Cardiac muscle cell (in vitro differentiated cells and primary cell): ENCODE measurements at regions not wholly inside any gene's neighbourhood (a gene's known extent, or its start where the extent isn't known, plus 50 kb on each side); places are given as distances from the start of the nearest gene placed in this dataset.

Source experiments
- DNase-seq, 2 donors: peaks; one replicate each; pipeline versions ENCODE4 v3.0.0 to v3.0.0-alpha.2; 2010 to 2017; ENCODE audit warnings: low read depth in 1 of 2, low spot score in 1 of 2
- H3K27ac ChIP-seq: fragments of 200-600 bp; sonication (generic); 2 replicates; pipeline ENCODE4 v1.5.1; 2016
- H3K27me3 ChIP-seq: fragments of 200-600 bp; sonication (generic); 2 replicates; pipeline ENCODE4 v1.6.0; 2016; ENCODE audit warnings: control low read depth
- H3K36me3 ChIP-seq: fragments of 200-600 bp; sonication (generic); 2 replicates; pipeline ENCODE4 v1.5.1; 2016; ENCODE audit warnings: control low read depth
- H3K4me1 ChIP-seq: fragments of 200-600 bp; sonication (generic); 2 replicates; pipeline ENCODE4 v1.8.1; 2017; ENCODE audit warnings: low read depth, mild to moderate bottlenecking, mixed run types
- H3K4me3 ChIP-seq: fragments of 200-600 bp; sonication (generic); 2 replicates; pipeline ENCODE4 v1.5.1; 2016; ENCODE audit warnings: mild to moderate bottlenecking
- H3K9me3 ChIP-seq: fragments of 200-600 bp; sonication (generic); 2 replicates; pipeline ENCODE4 v1.5.1; 2017; ENCODE audit warnings: low read depth, mild to moderate bottlenecking, control low read depth
- CTCF ChIP-seq: IDR thresholded peaks from 2 replicates; pipeline ENCODE4 v1.5.1; 2012; ENCODE audit warnings: low read depth, mild to moderate bottlenecking, low read length

- Histone ChIP-seq H3K36me3 (no peaks in the 10 kb centered on the region), H3K4me1 (no peaks in the 10 kb centered on the region), H3K27me3 (no peaks in the 10 kb centered on the region), H3K4me3 (no peak overlapping the region), H3K27ac (no peak overlapping the region), H3K9me3 (no peaks in the 10 kb centered on the region)
- no peak for TF ChIP-seq CTCF
- no peak for DNase-seq
Observed at GRCh38 chr1:113246929-113247328, 143.4 kb upstream of the MAGI3 start.

- Histone ChIP-seq H3K4me1 (peaks cover 2% of the 10 kb centered on the region), H3K36me3 (no peaks in the 10 kb centered on the region), H3K9me3 (no peaks in the 10 kb centered on the region), H3K4me3 (no peak overlapping the region), H3K27me3 (no peaks in the 10 kb centered on the region), H3K27ac (no peak overlapping the region)
- no peak for TF ChIP-seq CTCF
- no peak for DNase-seq
Observed at GRCh38 chr1:113247355-113247754, 143.0 kb upstream of the MAGI3 start.

- TF ChIP-seq CTCF: no peak
- H3K27ac ChIP-seq: no peak overlapping the region
- H3K4me3 ChIP-seq: no peak overlapping the region
- no peaks in the 10 kb centered on the region for H3K9me3 ChIP-seq
- no peaks in the 10 kb centered on the region for H3K27me3 ChIP-seq
- no peaks in the 10 kb centered on the region for H3K36me3 ChIP-seq
- peaks cover 6% of the 10 kb centered on the region for H3K4me1 ChIP-seq
- DNase-seq: no peak
Observed at GRCh38 chr1:113247782-113248181, 142.5 kb upstream of the MAGI3 start.

GRCh38 chr1:113248494-113248893 lies 141.8 kb upstream of the MAGI3 start:
- no peak for TF ChIP-seq CTCF
- DNase-seq: no peak
- H3K9me3 ChIP-seq: no peaks in the 10 kb centered on the region
- H3K27ac ChIP-seq: no peak overlapping the region
- peaks cover 13% of the 10 kb centered on the region for H3K4me1 ChIP-seq
- no peak overlapping the region for H3K4me3 ChIP-seq
- H3K36me3 ChIP-seq: no peaks in the 10 kb centered on the region
- H3K27me3 ChIP-seq: no peaks in the 10 kb centered on the region

GRCh38 chr1:113250161-113250560 lies 140.2 kb upstream of the MAGI3 start:
- no peak for DNase-seq
- no peaks in the 10 kb centered on the region for H3K9me3 ChIP-seq
- H3K4me1 ChIP-seq: peaks cover 19% of the 10 kb centered on the region
- H3K4me3 ChIP-seq: no peak overlapping the region
- TF ChIP-seq CTCF: no peak
- no peak overlapping the region for H3K27ac ChIP-seq
- no peaks in the 10 kb centered on the region for H3K36me3 ChIP-seq
- H3K27me3 ChIP-seq: no peaks in the 10 kb centered on the region

- H3K27ac ChIP-seq: no peak overlapping the region
- H3K9me3 ChIP-seq: no peaks in the 10 kb centered on the region
- no peak for TF ChIP-seq CTCF
- no peak for DNase-seq
- H3K4me1 ChIP-seq: peaks cover 19% of the 10 kb centered on the region
- no peak overlapping the region for H3K4me3 ChIP-seq
- H3K36me3 ChIP-seq: no peaks in the 10 kb centered on the region
- H3K27me3 ChIP-seq: no peaks in the 10 kb centered on the region
Observed at GRCh38 chr1:113252166-113252565, 138.1 kb upstream of the MAGI3 start.
